ENCODE measurements at regions not wholly inside any gene's neighbourhood (a gene's known extent, or its start where the extent isn't known, plus 50 kb on each side); places are given as distances from the start of the nearest gene placed in this dataset.

- TF ChIP-seq EZH2phosphoT487 (IDR thresholded peaks at IDR 0.05; ENCODE audit: insufficient read depth, low read depth) (no peak), EZH2 (IDR thresholded peaks at IDR 0.05; ENCODE audit: insufficient read depth, poor library complexity, severe bottlenecking) (no peak)
These were observed 330.4 kb downstream of the BRD1 start for GRCh38 chr22:49497266-49497665.
